ENCODE measurements at regions not wholly inside any gene's neighbourhood (a gene's known extent, or its start where the extent isn't known, plus 50 kb on each side); places are given as distances from the start of the nearest gene placed in this dataset.
A peak's percentile ranks its signal among the peaks of the same experiment; 100 is the strongest.

GRCh38 chr20:63062188-63063140, 55.7 kb upstream of the BHLHE23 start:
- peak in 1 of 2 donors; percentile 20 for DNase-seq (ENCODE audit: low spot score in 2 of 2)
- intact Hi-C loops (cut with DNase I; ENCODE audit: low total_unique reads) = no loop called here
- TF ChIP-seq POLR2A (IDR thresholded peaks at IDR 0.05) (no peak), POLR2AphosphoS5 (IDR thresholded peaks at IDR 0.05) (no peak)
- TF ChIP-seq, protein P1, sequence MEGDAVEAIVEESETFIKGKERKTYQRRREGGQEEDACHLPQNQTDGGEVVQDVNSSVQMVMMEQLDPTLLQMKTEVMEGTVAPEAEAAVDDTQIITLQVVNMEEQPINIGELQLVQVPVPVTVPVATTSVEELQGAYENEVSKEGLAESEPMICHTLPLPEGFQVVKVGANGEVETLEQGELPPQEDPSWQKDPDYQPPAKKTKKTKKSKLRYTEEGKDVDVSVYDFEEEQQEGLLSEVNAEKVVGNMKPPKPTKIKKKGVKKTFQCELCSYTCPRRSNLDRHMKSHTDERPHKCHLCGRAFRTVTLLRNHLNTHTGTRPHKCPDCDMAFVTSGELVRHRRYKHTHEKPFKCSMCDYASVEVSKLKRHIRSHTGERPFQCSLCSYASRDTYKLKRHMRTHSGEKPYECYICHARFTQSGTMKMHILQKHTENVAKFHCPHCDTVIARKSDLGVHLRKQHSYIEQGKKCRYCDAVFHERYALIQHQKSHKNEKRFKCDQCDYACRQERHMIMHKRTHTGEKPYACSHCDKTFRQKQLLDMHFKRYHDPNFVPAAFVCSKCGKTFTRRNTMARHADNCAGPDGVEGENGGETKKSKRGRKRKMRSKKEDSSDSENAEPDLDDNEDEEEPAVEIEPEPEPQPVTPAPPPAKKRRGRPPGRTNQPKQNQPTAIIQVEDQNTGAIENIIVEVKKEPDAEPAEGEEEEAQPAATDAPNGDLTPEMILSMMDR (IDR thresholded peaks at IDR 0.05) = no peak
- peaks cover 3 to 82% of the 10 kb centered on the region in 2 donors for H3K27me3 ChIP-seq
- H3K27ac ChIP-seq = no peak overlapping the region
- H3K4me1 ChIP-seq = no peaks in the 10 kb centered on the region
- H3K9me3 ChIP-seq = no peaks in the 10 kb centered on the region
- no peaks in the 10 kb centered on the region for H3K36me3 ChIP-seq
- H3K4me3 ChIP-seq = no peak overlapping the region

- DNase-seq (ENCODE audit: low spot score in 2 of 2) = peak in 1 of 2 donors; percentile 27
- H3K9me3 ChIP-seq = no peaks in the 10 kb centered on the region
- no peak overlapping the region for H3K27ac ChIP-seq
- no peaks in the 10 kb centered on the region for H3K4me1 ChIP-seq
- no peaks in the 10 kb centered on the region for H3K36me3 ChIP-seq
- TF ChIP-seq POLR2AphosphoS5 (IDR thresholded peaks at IDR 0.05) (no peak), POLR2A (IDR thresholded peaks at IDR 0.05) (no peak)
- TF ChIP-seq, protein P1 (IDR thresholded peaks at IDR 0.05) = no peak
- H3K27me3 ChIP-seq = peaks cover 3 to 75% of the 10 kb centered on the region in 2 donors
- intact Hi-C loops (cut with DNase I; ENCODE audit: low total_unique reads) = no loop called here
- no peak overlapping the region for H3K4me3 ChIP-seq
Observed at GRCh38 chr20:63061771-63062100, 55.0 kb upstream of the BHLHE23 start.

GRCh38 chr20:63061051-63061770, 54.4 kb upstream of the BHLHE23 start:
- Histone ChIP-seq H3K27ac (no peak overlapping the region), H3K27me3 (peaks cover 3 to 71% of the 10 kb centered on the region in 2 donors), H3K9me3 (no peaks in the 10 kb centered on the region), H3K36me3 (no peaks in the 10 kb centered on the region), H3K4me3 (no peak overlapping the region), H3K4me1 (no peaks in the 10 kb centered on the region)
- no peak for TF ChIP-seq POLR2A (IDR thresholded peaks at IDR 0.05)
- TF ChIP-seq, protein P1 (IDR thresholded peaks at IDR 0.05) = no peak
- no peak for TF ChIP-seq POLR2AphosphoS5 (IDR thresholded peaks at IDR 0.05)
- DNase-seq (ENCODE audit: low spot score in 2 of 2) = peak in 1 of 2 donors; percentile 38
- intact Hi-C loops (cut with DNase I; ENCODE audit: low total_unique reads) = no loop called here

DNA sequence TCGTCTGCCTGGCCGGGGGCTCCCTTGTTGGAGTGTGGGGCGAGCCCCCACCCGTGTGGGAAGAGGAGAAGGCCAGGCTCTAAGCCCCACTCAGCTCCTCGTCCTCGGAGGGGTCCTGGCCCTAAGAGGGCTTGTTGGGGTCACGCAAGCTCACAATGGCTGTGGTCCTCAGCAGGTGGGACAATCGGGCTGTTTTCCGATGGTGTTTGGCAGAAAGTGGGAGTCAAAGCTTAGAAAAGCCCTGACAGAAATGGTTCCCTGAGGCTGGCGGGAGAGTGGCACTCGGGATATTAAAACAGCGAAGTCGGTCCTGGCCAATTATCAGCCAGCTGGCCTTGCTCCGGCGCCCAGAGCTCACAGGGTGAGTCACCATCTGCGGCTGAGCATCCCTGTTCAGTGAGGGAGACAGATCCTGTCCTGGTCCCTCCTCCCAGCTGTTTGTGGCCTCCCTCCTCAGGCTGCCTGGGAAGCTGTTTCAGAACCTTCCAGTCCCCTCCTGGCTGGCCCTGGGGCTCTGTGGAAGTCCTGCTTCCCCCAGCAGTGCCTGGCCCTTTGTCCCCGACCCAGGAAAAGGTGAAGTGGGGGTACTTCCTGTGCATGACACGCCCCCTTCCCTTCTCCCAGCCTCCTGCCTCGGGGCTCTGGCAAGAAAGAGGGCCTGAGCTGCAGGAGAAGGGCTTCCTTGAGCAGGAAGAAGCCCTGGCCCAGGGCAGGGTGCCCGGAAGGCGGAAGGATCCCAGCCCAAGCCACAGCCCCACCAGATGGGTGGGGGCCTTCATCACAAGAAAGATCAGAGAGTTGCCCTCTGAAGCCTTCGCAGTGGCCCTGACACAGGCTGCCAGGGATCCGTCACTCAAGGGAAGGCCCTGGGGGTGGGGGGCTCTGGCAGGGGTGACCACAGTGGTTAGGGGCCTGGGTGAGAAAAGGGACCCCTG, 53.6 kb upstream of the BHLHE23 start:
- DNase-seq (ENCODE audit: low spot score in 2 of 2) = peak in 1 of 2 donors; percentile 46
- Histone ChIP-seq H3K4me3 (no peak overlapping the region), H3K27me3 (peaks cover 3 to 62% of the 10 kb centered on the region in 2 donors), H3K4me1 (no peaks in the 10 kb centered on the region), H3K36me3 (no peaks in the 10 kb centered on the region), H3K9me3 (no peaks in the 10 kb centered on the region), H3K27ac (no peak overlapping the region)
- intact Hi-C loops (cut with DNase I; ENCODE audit: low total_unique reads) = no loop called here
- no peak for TF ChIP-seq POLR2A (IDR thresholded peaks at IDR 0.05)
- TF ChIP-seq, protein P1 (IDR thresholded peaks at IDR 0.05) = no peak
- no peak for TF ChIP-seq POLR2AphosphoS5 (IDR thresholded peaks at IDR 0.05)
